CD4-positive, alpha-beta T cell treated with Interleukin-21 for 1 hour (primary cell): ENCODE measurements at regions not wholly inside any gene's neighbourhood (a gene's known extent, or its start where the extent isn't known, plus 50 kb on each side); places are given as distances from the start of the nearest gene placed in this dataset.
"Not testable (repeated sequence)": the region's sequence is repeated elsewhere in the genome, so short reads cannot be mapped to it uniquely, and the experiment has no call there.

Source experiments
- DNase-seq: peaks from one replicate; pipeline ENCODE4 v3.0.0-alpha.2; 2020

DNA sequence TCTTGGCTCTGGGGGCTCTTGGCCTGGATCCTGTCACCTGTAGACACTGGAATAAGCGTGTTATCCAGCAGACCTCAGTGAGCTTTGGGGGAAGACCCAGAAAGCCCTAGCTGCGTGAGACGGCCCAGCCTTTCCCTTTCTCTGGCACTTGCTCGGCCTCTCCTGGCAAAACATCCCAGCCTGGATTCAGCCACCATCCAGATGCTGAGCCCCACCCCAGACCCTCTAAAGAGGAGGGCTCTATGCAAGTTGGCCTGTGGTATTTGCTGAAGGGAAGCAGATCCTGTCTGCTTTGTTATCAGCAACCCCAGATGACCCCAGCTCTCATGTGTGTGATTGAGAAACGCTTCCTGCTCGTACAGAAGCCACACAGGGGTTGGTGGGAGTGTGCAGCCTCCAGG is 267.2 kb downstream of the FAM43A start:
- no peak for DNase-seq

- DNase-seq = no peak
These were observed 267.6 kb downstream of the FAM43A start for GRCh38 chr3:194953291-194953690.

DNA sequence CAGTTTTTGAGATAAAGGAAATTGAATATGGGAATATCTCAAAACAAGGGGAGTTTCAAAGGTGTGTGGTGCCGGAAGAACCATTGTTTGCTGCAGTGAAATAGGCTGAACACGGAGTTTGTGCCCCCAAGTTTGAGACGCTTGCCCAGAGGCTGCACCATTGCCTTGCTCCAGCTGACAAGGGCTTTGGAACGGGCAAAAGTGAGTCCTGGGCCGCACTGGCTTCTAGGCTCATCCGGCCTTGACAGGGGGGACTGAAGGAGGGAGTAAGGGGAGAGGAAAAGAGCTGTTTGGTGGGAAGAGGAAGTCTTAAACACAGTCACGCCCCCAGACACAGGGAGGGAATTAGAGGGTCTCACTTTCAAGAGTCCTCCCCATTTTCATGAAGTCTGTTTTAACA is 269.9 kb downstream of the FAM43A start:
- no peak for DNase-seq

DNA sequence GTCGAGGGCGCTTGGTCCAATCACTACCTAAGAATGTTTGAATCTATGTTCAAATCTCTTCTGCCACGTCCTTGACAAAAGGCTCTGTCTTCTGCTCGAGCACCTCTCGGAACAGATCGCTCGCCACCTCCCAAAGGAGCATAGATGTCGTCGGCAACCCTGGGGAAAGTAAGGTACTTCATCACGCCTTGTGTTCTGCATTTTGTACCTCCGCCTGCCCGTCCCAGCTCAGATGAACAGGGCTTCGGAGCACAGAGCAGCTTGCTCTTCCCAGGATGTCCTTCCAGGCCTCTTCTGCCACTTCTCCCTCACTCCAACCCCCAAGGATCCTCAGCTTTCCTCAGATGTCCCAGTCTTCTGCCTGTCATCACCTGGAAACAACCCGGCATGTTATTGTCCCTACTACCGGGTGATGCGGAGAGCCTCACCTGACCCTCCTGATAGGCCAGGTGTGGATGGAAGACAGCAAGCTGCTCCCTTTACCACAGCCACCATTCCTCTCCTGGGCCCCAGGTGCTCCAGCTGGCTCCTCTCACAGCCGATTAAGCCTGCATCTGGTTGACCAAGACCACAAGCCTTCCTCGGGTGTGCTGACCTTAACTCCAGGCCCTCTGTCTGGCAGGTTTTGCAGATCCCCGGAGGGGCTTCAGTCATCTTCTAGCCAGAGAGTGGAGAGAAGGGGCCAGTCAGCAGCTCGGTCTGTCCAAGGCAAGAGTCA is 270.5 kb downstream of the FAM43A start:
- DNase-seq = no peak

- no peak for DNase-seq
These were observed 271.2 kb downstream of the FAM43A start for GRCh38 chr3:194956697-194957396.

- DNase-seq = no peak
These were observed 272.1 kb downstream of the FAM43A start for GRCh38 chr3:194957743-194958240.

- no peak for DNase-seq
These were observed 273.5 kb downstream of the FAM43A start for GRCh38 chr3:194959217-194959616.

DNA sequence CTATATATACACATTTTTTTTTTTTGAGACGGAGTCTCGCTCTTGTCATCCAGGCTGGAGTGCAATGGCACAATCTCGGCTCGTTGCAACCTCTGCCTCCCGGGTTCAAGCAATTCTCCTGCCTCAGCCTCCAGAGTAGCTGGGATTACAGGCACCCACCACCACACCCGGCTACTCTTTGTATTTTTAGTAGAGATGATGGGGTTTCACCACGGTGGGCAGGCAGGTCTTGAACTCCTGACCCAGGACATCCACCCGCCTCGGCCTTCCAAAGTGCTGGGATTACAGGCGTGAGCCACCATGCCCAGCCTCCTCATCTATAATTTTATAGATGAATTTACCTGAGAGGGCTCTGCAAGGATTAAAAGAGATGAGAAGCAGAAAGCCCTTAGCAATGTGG is 274.0 kb downstream of the FAM43A start:
- DNase-seq = not testable (repeated sequence)

DNA sequence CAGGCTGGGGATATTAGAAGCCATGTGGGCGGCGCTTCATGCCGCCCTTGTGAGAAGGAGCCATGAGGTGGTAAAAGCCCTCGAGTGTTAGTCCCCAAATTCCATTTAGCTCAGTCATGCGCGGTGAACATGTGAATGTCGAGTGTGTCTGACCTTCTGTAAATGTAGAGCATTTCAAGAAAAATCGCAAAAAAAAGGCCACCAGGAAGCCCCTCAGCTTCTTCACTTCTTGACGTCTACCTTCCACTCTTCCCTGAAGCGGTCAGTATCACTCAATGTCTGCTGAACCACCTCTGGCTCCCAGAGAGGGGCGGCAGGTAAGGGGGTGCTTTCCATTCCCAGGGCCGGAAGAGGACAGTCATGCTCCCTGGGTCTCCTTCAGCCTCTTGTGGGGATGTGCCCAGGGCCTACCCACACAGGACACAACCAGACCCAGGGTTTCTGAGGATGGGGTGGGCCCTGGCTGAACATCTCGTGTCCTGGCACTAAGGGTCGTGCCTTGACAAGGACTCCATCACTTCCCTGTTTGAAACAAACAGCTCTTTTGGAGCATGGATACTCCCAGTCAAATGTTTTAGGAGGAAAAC is 274.9 kb downstream of the FAM43A start:
- no peak for DNase-seq

- DNase-seq = no peak
These were observed 275.5 kb downstream of the FAM43A start for GRCh38 chr3:194961149-194961548.

- DNase-seq = no peak
These were observed 275.9 kb downstream of the FAM43A start for GRCh38 chr3:194961571-194961970.

GRCh38 chr3:194962056-194962455 is 276.4 kb downstream of the FAM43A start:
- DNase-seq = no peak

- no peak for DNase-seq
These were observed 279.1 kb downstream of the FAM43A start for GRCh38 chr3:194964809-194965208.

- DNase-seq = no peak
These were observed 281.8 kb downstream of the FAM43A start for GRCh38 chr3:194967151-194968117.

DNA sequence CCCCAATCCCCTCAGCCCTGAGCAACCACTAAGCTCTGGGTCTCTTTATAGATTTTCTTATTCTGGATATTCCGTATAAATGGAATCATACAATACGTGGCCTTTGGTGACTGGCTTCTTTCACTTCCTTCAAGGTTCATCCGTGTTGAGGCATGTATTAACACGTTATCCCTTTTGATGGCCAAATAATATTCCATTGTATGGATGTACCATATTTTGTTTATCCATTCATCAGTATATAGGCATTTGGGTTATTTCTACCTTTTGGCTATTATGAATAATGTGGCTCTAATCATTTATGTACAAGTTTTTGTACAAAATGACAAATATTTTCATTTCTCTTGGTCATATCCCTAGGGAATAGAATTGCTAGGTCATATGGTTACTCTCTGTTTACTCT is 284.4 kb downstream of the FAM43A start:
- DNase-seq = no peak

DNA sequence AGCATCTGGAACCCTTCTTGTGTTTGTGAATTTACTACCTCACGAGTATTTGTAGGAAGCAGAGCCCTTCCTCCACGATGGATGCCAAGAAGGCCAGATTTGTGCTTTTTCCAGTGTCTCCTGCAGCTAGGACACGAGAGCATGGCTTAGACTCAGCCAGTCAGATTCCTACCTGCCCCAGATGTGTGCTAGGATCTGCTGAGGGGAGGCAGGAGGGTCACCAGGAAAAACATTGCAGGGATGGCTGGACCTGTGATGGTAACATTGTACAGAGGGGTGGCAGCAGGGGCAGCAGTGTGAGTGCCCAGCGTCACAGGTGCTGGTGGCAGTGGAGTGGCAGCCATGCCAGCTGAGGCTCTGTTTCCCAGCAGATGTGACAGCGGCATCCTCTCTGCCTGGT is 285.3 kb downstream of the FAM43A start:
- DNase-seq = no peak

GRCh38 chr3:194971965-194972364 is 286.3 kb downstream of the FAM43A start:
- no peak for DNase-seq

GRCh38 chr3:194972641-194973040 is 287.0 kb downstream of the FAM43A start:
- no peak for DNase-seq

DNA sequence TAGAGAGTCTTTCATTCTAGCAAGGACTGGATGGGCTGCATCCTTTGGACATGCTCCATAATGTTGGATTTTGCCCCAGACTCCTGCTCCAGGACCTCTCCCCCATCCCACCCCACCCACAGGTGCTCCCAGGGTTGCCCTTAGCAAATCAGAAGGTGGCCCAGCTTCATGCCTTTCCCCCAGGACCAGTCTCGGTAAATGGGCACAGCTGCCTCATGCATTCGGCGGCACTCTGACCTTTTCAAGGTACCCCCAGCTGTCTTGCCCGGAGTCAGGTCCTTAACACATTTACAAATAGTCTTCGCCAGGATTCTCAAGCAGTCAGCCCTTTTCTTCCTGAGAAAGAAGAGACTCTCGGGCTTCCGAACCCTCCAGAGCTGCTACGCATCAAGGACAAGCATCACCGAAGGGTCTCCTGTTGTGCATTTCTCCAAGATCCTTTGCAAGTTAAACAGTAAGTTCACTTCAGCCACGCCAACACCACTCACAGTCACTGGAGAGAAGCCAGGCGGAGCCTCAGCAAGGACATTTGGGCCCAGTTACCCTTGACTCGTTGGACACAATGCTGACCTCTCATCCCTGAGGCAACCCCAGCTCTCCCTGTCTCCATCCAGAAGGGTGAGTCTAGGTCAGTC is 287.8 kb downstream of the FAM43A start:
- DNase-seq = no peak

- DNase-seq = no peak
These were observed 288.9 kb downstream of the FAM43A start for GRCh38 chr3:194974468-194975135.

DNA sequence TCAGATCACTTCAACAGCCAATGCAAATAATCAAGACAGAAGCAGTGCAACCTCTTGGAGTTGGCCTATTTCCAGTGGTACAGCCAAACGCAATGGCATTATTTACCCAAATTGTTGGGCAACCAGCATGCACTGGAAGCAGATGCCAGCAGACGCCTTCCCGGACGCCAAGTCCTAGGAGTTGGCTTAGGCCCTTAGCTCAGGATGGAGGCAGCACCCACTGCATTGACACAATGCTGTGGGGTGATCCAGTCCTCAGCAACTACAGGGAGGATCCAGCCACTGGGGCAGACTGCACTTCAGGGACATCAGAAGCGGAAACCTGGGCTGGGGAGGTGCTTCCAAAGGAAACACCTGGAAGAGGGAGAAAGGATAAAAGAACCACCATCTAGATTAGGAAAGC is 290.4 kb downstream of the FAM43A start:
- no peak for DNase-seq

- DNase-seq = no peak
These were observed 291.2 kb downstream of the FAM43A start for GRCh38 chr3:194976874-194977273.
